K562 (cell line): ENCODE measurements at regions not wholly inside any gene's neighbourhood (a gene's known extent, or its start where the extent isn't known, plus 50 kb on each side); places are given as distances from the start of the nearest gene placed in this dataset.

Experiments used
- ATAC-seq: fragments of 200-7000 bp; cut with Tn5 transposase; 3 replicates; pipeline ENCODE4 v1.9.1; 2020; ENCODE audit warnings: moderate library complexity
- BruUV-seq: library from RNA; stranded (reverse); fragments of 400-500 nt; replicated peaks from 2 replicates; lab custom pipeline; 2021; lab: Mats Ljungman, UMichigan
- CTCF ChIA-PET: fragments of 300-600 bp; formaldehyde crosslinking; extraction: SDS; loops from one replicate; lab custom pipeline; 2021; ENCODE audit warnings: low intra/inter-chr PET ratio; lab: Yijun Ruan, JAX
- POLR2A ChIA-PET: fragments of 300-600, 350-650 bp; sonication (Branson Sonifier 250); formaldehyde crosslinking; extraction: SDS; loops from one replicate; lab custom pipeline; 2021; ENCODE audit warnings: antibody characterized with exemption, inconsistent platforms; lab: Yijun Ruan, JAX
- DNase-seq, 4 experiments: peaks; one replicate each; pipeline versions ENCODE4 v3.0.0 to v3.0.0-alpha.2; 2011 to 2018; ENCODE audit warnings: low spot score in 3 of 4, mixed read lengths in 3 of 4; ENCODE audit errors: extremely low read depth in 1 of 4
- FAIRE-seq: peaks from 2 replicates; lab custom pipeline; 2011; peaks lifted over from hg19 to GRCh38; lab: Jason Lieb, UNC
- H2AFZ ChIP-seq: 2 replicates; pipeline ENCODE4 v1.6.0; 2011; ENCODE audit warnings: low read depth, low read length, control low read depth, inconsistent platforms
- H3K27ac ChIP-seq: fragments of 200-600 bp; 3 replicates; pipeline ENCODE4 v1.8.0; 2011; ENCODE audit warnings: low read depth, mild to moderate bottlenecking, control low read depth, inconsistent platforms, low read length, moderate library complexity, mixed read lengths; ENCODE audit errors: extremely low read depth
- H3K27me3 ChIP-seq, 2 experiments: fragments of 300-600 bp in 1 of 2; 2 replicates in 1 of 2; 3 replicates in 1 of 2; pipeline versions ENCODE4 v1.6.0 to v1.8.0; 2011; ENCODE audit warnings: inconsistent platforms in 2 of 2, low read length in 2 of 2, mild to moderate bottlenecking in 1 of 2, mixed read lengths in 1 of 2, moderate library complexity in 1 of 2; ENCODE audit not compliant: control insufficient read depth in 2 of 2, insufficient read depth in 2 of 2
- H3K36me3 ChIP-seq: fragments of 300-600 bp; 3 replicates; pipeline ENCODE4 v1.8.0; 2011; ENCODE audit warnings: mild to moderate bottlenecking, low read length, inconsistent platforms; ENCODE audit not compliant: control insufficient read depth, insufficient read depth
- H3K4me1 ChIP-seq, 2 experiments: fragments of 200-600 bp in 1 of 2; replicated peaks in 1 of 2; 2 replicates in 1 of 2; 3 replicates in 1 of 2; pipeline versions ENCODE4 v1.5.1 to v1.8.0; 2011; ENCODE audit warnings: inconsistent platforms in 2 of 2, low read length in 2 of 2, mild to moderate bottlenecking in 1 of 2, mixed read lengths in 1 of 2, moderate library complexity in 1 of 2; ENCODE audit not compliant: control insufficient read depth in 2 of 2, insufficient read depth in 2 of 2
- H3K4me2 ChIP-seq: 2 replicates; pipeline ENCODE4 v1.6.1; 2011; ENCODE audit warnings: low read length, control low read depth, inconsistent platforms, mixed read lengths; ENCODE audit not compliant: insufficient read depth
- H3K4me3 ChIP-seq: fragments of 200-600 bp; sonication (generic), shearing (Covaris generic); 2 replicates; pipeline ENCODE4 v1.5.1; 2016; ENCODE audit warnings: control low read depth, inconsistent platforms
- H3K79me2 ChIP-seq: fragments of 200-600 bp; 3 replicates; pipeline ENCODE4 v1.8.0; 2011; ENCODE audit warnings: low read length, inconsistent platforms; ENCODE audit not compliant: control insufficient read depth, insufficient read depth
- H3K9ac ChIP-seq, 2 experiments: 2 replicates each; pipeline versions ENCODE4 v1.6.0 to v1.6.1; 2011; ENCODE audit warnings: low read depth in 2 of 2, low read length in 2 of 2, control low read depth in 1 of 2, inconsistent platforms in 1 of 2, mild to moderate bottlenecking in 1 of 2, mixed read lengths in 1 of 2; ENCODE audit not compliant: insufficient read depth in 1 of 2
- H3K9me1 ChIP-seq: one replicate; pipeline ENCODE4 v1.6.0; 2011; ENCODE audit warnings: inconsistent platforms, mild to moderate bottlenecking, low read length, moderate library complexity; ENCODE audit not compliant: control insufficient read depth, insufficient read depth
- H3K9me3 ChIP-seq: replicated peaks from 2 replicates; pipeline ENCODE4 v1.5.1; 2011; ENCODE audit warnings: low read depth, low read length, inconsistent platforms; ENCODE audit not compliant: control insufficient read depth, insufficient read depth
- H4K20me1 ChIP-seq: replicated peaks from 2 replicates; pipeline ENCODE4 v1.6.1; 2011; ENCODE audit warnings: low read length, inconsistent platforms, mixed read lengths; ENCODE audit not compliant: control insufficient read depth, insufficient read depth
- JUND ChIP-seq, 2 experiments: IDR thresholded peaks; 2 replicates in 1 of 2; 3 replicates in 1 of 2; pipeline ENCODE4 v1.6.1; 2011; ENCODE audit warnings: borderline replicate concordance in 2 of 2, low read depth in 2 of 2, low read length in 2 of 2, improper control_type of control experiment in 1 of 2, missing biosample characterization in 1 of 2, missing genetic modification characterization in 1 of 2, missing genetic modification reagents in 1 of 2
- POLR2H ChIP-seq: IDR thresholded peaks from 2 replicates; pipeline ENCODE4 v1.6.1; 2016; ENCODE audit warnings: missing genetic modification characterization, low read depth, mild to moderate bottlenecking, control low read depth, missing compliant biosample characterization, moderate library complexity
- ZNF512 ChIP-seq: IDR thresholded peaks from 2 replicates; pipeline ENCODE4 v1.6.1; 2016; ENCODE audit warnings: missing genetic modification characterization, missing compliant biosample characterization
- WGBS: fragments of 100-300 bp; shearing (Covaris generic); methylation state at CpG from one replicate; pipeline ENCODE4 v1.1.6; 2016; ENCODE audit warnings: low coverage, mixed read lengths; ENCODE audit not compliant: insufficient coverage; ENCODE audit errors: missing lambda C conversion rate; 5-methylcytosine and 5-hydroxymethylcytosine counted together
- in situ Hi-C: fragments of 300-500 bp; cut with MboI; formaldehyde crosslinking; loops from 4 replicates; pipeline ENCODE4 v1.15.0; 2018; ENCODE audit warnings: inconsistent platforms, mixed read lengths
- intact Hi-C: fragments of 100-400 bp; cut with micrococcal nuclease; formaldehyde crosslinking; loops from 2 replicates; pipeline ENCODE4 v1.14.2; 2022

GRCh38 chr5:67814569-67815311 lies 400.8 kb upstream of the PIK3R1 start:
- H3K27me3 ChIP-seq, result no peaks in the 10 kb centered on the region
- H3K9me3 ChIP-seq, result no peaks in the 10 kb centered on the region
- no peak for TF ChIP-seq POLR2H (tag)
- TF ChIP-seq JUND (IDR thresholded peaks at IDR 0.05; ENCODE audit: borderline replicate concordance, low read depth, low read length), result no peak
- no peak for TF ChIP-seq JUND (tag; IDR thresholded peaks at IDR 0.05; ENCODE audit: borderline replicate concordance, low read depth, low read length)
- TF ChIP-seq ZNF512 (tag), result 0 out of 2 replicates have a peak, but pooled peaks have one; percentile 6
- in situ Hi-C loops (no loop called here), intact Hi-C loops (no loop called here)
- peaks cover 24% of the 10 kb centered on the region; the same call in 2 of the 3 replicates for H3K79me2 ChIP-seq
- WGBS, result 0% methylated on average over 3 of the region's 3 CpGs
- H3K36me3 ChIP-seq, result no peaks in the 10 kb centered on the region
- ChIA-PET CTCF (no interaction called here), POLR2A (no interaction called here)
- no peak for ATAC-seq
- no peak overlapping the region for H3K4me3 ChIP-seq
- FAIRE-seq, result no peak
- H2AFZ ChIP-seq, result no peak overlapping the region; the same call in 1 of the 2 replicates
- DNase-seq, result no peak
- H3K27ac ChIP-seq, result peak overlapping the region; percentile 79
- H3K4me2 ChIP-seq, result peak overlapping the region; percentile 59
- BruUV-seq, result no TSS peak
- H3K4me1 ChIP-seq, result peaks cover 0 to 10% of the 10 kb centered on the region in 2 experiments; a peak in 2 of 5 replicates
- no peaks in the 10 kb centered on the region for H4K20me1 ChIP-seq
- H3K9ac ChIP-seq, result peak overlapping the region in 1 of 2 experiments; percentile 32; a peak in 1 of 4 replicates
- H3K9me1 ChIP-seq, result no peaks in the 10 kb centered on the region
